ENCODE measurements at regions not wholly inside any gene's neighbourhood (a gene's known extent, or its start where the extent isn't known, plus 50 kb on each side); places are given as distances from the start of the nearest gene placed in this dataset.

GRCh38 chr5:155983954-155984353 is 343.0 kb upstream of the SGCD start:
- Histone ChIP-seq H3K56ac (ENCODE audit: extremely low read depth, insufficient read depth, low read length) (no peak overlapping the region), H2BK20ac (ENCODE audit: low read depth, low read length) (peak overlapping the region; percentile 12; the same call in 1 of the 2 replicates), H2AK9ac (replicated peaks; ENCODE audit: low read depth, low read length, poor library complexity) (no peak overlapping the region), H3K9me1 (ENCODE audit: insufficient read depth, low read length) (0 out of 2 replicates have a peak, but pooled peaks cover 4% of the 10 kb centered on the region), H2BK120ac (ENCODE audit: low read depth, low read length) (no peak overlapping the region), H2BK5ac (ENCODE audit: low read depth, low read length, poor library complexity, severe bottlenecking) (peak overlapping the region; percentile 79), H3K4me3 (ENCODE audit: insufficient read depth, low read depth, low read length) (no peak overlapping the region), H3K27me3 (ENCODE audit: control insufficient read depth, insufficient read depth, low read length) (no peaks in the 10 kb centered on the region), H3K23ac (ENCODE audit: low read depth, low read length) (no peak overlapping the region), H3K27ac (ENCODE audit: insufficient read depth, low read length) (peak overlapping the region; percentile 58; the same call in 1 of the 2 replicates), H3K4me2 (ENCODE audit: low read depth, low read length) (peak overlapping the region; percentile 23), H3K18ac (ENCODE audit: low read depth, low read length) (peak overlapping the region; percentile 95; the same call in 1 of the 2 replicates), H4K91ac (ENCODE audit: insufficient read depth, low read depth, low read length) (0 out of 2 replicates have a peak overlapping the region, but pooled peaks have one; percentile 18), H4K8ac (ENCODE audit: low read depth in 2 of 2, low read length in 2 of 2) (peak overlapping the region in 1 of 2 experiments; percentile 37; a peak in 1 of 4 replicates), H4K20me1 (ENCODE audit: insufficient read depth, low read length) (no peaks in the 10 kb centered on the region), H3K9ac (ENCODE audit: low read depth, low read length) (no peak overlapping the region), H3K9me3 (ENCODE audit: control insufficient read depth, insufficient read depth, low read length) (no peaks in the 10 kb centered on the region), H2AK5ac (ENCODE audit: low read depth, low read length) (no peak overlapping the region), H2BK15ac (ENCODE audit: low read depth, low read length) (no peak overlapping the region), H3K4me1 (ENCODE audit: control insufficient read depth, insufficient read depth, low read length) (peaks cover 10% of the 10 kb centered on the region), H3K36me3 (ENCODE audit: control insufficient read depth, insufficient read depth, low read length) (no peaks in the 10 kb centered on the region; the same call in 1 of the 2 replicates), H2AFZ (replicated peaks; ENCODE audit: low read length, poor library complexity) (no peak overlapping the region), H3K4ac (ENCODE audit: low read depth, low read length) (peak overlapping the region; percentile 65), H3K14ac (replicated peaks; ENCODE audit: low read depth, low read length) (no peak overlapping the region), H4K5ac (ENCODE audit: low read depth, low read length) (no peak overlapping the region), H3K79me1 (ENCODE audit: low read depth in 1 of 2, low read length in 2 of 2) (no peaks in the 10 kb centered on the region)
- dilution Hi-C loops (cut with HindIII; ENCODE audit: low sequenced_read_pairs, unreplicated experiment) = no loop called here
- POLR2A ChIA-PET (ENCODE audit: unreplicated experiment) = no interaction called here
- CTCF ChIA-PET = interaction anchor here (0.8 kb wide), 1 partner anchor 19 kb away, joined by 3 read pairs; no protein-coding TSS in a partner anchor
- in situ Hi-C loops (cut with MboI; ENCODE audit: low sequenced_read_pairs) = no loop called here
- intact Hi-C loops (cut with micrococcal nuclease) = no loop called here
- peak; percentile 91 for DNase-seq
- BruUV-seq (replicated peaks) = no TSS peak
- TF ChIP-seq, protein P1, sequence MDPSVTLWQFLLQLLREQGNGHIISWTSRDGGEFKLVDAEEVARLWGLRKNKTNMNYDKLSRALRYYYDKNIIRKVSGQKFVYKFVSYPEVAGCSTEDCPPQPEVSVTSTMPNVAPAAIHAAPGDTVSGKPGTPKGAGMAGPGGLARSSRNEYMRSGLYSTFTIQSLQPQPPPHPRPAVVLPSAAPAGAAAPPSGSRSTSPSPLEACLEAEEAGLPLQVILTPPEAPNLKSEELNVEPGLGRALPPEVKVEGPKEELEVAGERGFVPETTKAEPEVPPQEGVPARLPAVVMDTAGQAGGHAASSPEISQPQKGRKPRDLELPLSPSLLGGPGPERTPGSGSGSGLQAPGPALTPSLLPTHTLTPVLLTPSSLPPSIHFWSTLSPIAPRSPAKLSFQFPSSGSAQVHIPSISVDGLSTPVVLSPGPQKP (IDR thresholded peaks at IDR 0.05; ENCODE audit: borderline replicate concordance, low read depth, low read length) = no peak
- no peak for TF ChIP-seq RAD21 (IDR thresholded peaks at IDR 0.05; ENCODE audit: low read length)
- no peak for TF ChIP-seq MXI1 (IDR thresholded peaks at IDR 0.05; ENCODE audit: borderline replicate concordance, low read depth, low read length)
- TF ChIP-seq CEBPB (IDR thresholded peaks at IDR 0.05; ENCODE audit: low read depth, low read length) = peak; percentile 95
- TF ChIP-seq BHLHE40 (IDR thresholded peaks at IDR 0.05; ENCODE audit: low read depth, low read length) = peak; percentile 48; the same call in 1 of the 2 replicates
- TF ChIP-seq, protein P2, sequence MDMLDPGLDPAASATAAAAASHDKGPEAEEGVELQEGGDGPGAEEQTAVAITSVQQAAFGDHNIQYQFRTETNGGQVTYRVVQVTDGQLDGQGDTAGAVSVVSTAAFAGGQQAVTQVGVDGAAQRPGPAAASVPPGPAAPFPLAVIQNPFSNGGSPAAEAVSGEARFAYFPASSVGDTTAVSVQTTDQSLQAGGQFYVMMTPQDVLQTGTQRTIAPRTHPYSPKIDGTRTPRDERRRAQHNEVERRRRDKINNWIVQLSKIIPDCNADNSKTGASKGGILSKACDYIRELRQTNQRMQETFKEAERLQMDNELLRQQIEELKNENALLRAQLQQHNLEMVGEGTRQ (IDR thresholded peaks at IDR 0.05; ENCODE audit: low read depth, low read length) = no peak
- no peak for TF ChIP-seq MAZ (IDR thresholded peaks at IDR 0.05; ENCODE audit: borderline replicate concordance, low read depth, low read length)
- no peak for TF ChIP-seq CHD1 (IDR thresholded peaks at IDR 0.05; ENCODE audit: low read depth, low read length)
- TF ChIP-seq, protein P3, sequence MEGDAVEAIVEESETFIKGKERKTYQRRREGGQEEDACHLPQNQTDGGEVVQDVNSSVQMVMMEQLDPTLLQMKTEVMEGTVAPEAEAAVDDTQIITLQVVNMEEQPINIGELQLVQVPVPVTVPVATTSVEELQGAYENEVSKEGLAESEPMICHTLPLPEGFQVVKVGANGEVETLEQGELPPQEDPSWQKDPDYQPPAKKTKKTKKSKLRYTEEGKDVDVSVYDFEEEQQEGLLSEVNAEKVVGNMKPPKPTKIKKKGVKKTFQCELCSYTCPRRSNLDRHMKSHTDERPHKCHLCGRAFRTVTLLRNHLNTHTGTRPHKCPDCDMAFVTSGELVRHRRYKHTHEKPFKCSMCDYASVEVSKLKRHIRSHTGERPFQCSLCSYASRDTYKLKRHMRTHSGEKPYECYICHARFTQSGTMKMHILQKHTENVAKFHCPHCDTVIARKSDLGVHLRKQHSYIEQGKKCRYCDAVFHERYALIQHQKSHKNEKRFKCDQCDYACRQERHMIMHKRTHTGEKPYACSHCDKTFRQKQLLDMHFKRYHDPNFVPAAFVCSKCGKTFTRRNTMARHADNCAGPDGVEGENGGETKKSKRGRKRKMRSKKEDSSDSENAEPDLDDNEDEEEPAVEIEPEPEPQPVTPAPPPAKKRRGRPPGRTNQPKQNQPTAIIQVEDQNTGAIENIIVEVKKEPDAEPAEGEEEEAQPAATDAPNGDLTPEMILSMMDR (conservative IDR thresholded peaks at IDR 0.05; ENCODE audit: low read depth, low read length) = no peak
- TF ChIP-seq FOS (IDR thresholded peaks at IDR 0.05; ENCODE audit: low read depth, low read length) = peak; percentile 41
- TF ChIP-seq NFE2L2 (IDR thresholded peaks at IDR 0.05; ENCODE audit: low read depth, low read length) = no peak
- no peak for TF ChIP-seq SMC3 (IDR thresholded peaks at IDR 0.05; ENCODE audit: low read depth, low read length)
- no peak for TF ChIP-seq POLR2A (IDR thresholded peaks at IDR 0.05; ENCODE audit: low read depth, low read length)
- TF ChIP-seq RFX5 (IDR thresholded peaks at IDR 0.05; ENCODE audit: low read depth, low read length) = no peak
- TF ChIP-seq RCOR1 (IDR thresholded peaks at IDR 0.05; ENCODE audit: insufficient replicate concordance, low read length) = peak; percentile 86
- peak; percentile 72 for TF ChIP-seq MAFK (IDR thresholded peaks at IDR 0.05; ENCODE audit: low read depth, low read length)
- WGBS, 2 experiments (ENCODE audit: extremely low coverage in 2 of 2, insufficient read length in 1 of 2) = no CpG with 5 or more reads among the region's 3 CpGs
- peak; percentile 83 for ATAC-seq (ENCODE audit: low read depth)
